ENCODE measurements at regions not wholly inside any gene's neighbourhood (a gene's known extent, or its start where the extent isn't known, plus 50 kb on each side); places are given as distances from the start of the nearest gene placed in this dataset.
A peak's percentile ranks its signal among the peaks of the same experiment; 100 is the strongest.
"Not testable (repeated sequence)": the region's sequence is repeated elsewhere in the genome, so short reads cannot be mapped to it uniquely, and the experiment has no call there.

DNA sequence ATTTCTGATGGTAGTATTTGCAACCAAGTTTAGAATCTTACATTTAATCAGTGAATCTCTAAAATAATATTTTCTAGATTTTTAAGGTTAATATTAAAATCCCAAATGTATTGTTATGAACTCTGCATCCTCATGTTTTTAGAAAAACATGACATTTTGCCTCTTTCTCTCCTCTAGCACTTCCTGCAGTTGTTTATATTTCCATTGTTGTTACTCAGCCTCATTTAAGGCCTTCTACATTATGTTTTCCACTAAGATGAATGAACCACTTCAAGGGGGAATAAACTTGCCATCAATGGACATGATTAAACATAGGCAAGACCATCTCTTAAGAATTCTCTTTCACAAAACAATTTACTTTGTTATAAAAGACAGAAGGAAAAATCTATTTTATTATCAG, 333.5 kb upstream of the IRAK1BP1 start:
- DNase-seq, result no peak
- Histone ChIP-seq H3F3A (ENCODE audit: insufficient read depth) (no peaks in the 10 kb centered on the region), H3K4me1 (ENCODE audit: insufficient read depth) (peaks cover 9% of the 10 kb centered on the region; the same call in 1 of the 2 replicates), H3K4me2 (ENCODE audit: unreplicated experiment) (no peak overlapping the region), H3K9me3 (ENCODE audit: low read depth) (no peaks in the 10 kb centered on the region), H3K79me2 (ENCODE audit: insufficient read depth) (no peaks in the 10 kb centered on the region), H4K20me1 (ENCODE audit: insufficient read depth) (no peaks in the 10 kb centered on the region), H2AFZ (no peak overlapping the region), H3K27ac (no peak overlapping the region), H3K9ac (no peak overlapping the region), H3K27me3 (replicated peaks; ENCODE audit: insufficient read depth) (no peaks in the 10 kb centered on the region), H3K9me2 (ENCODE audit: insufficient read depth) (no peaks in the 10 kb centered on the region), H3K36me3 (ENCODE audit: low read depth) (no peaks in the 10 kb centered on the region), H3K4me3 (no peak overlapping the region)
- TF ChIP-seq EZH2 (IDR thresholded peaks at IDR 0.05; ENCODE audit: insufficient read depth, poor library complexity, severe bottlenecking) (no peak), EZH2phosphoT487 (IDR thresholded peaks at IDR 0.05; ENCODE audit: insufficient read depth, low read depth) (no peak)
- in situ Hi-C loops (cut with MboI), result no loop called here

- WGBS, 2 experiments (ENCODE audit: low coverage in 1 of 2, low lambda C conversion rate in 2 of 2, missing lambda C conversion rate in 2 of 2), result 38 to 44% methylated on average over 2 of the region's 2 CpGs
- H3K27ac ChIP-seq, result no peak overlapping the region
- no peaks in the 10 kb centered on the region for H3F3A ChIP-seq (ENCODE audit: insufficient read depth)
- no peaks in the 10 kb centered on the region for H4K20me1 ChIP-seq (ENCODE audit: insufficient read depth)
- no peak overlapping the region for H2AFZ ChIP-seq
- H3K79me2 ChIP-seq (ENCODE audit: insufficient read depth), result no peaks in the 10 kb centered on the region
- no peak overlapping the region for H3K4me2 ChIP-seq (ENCODE audit: unreplicated experiment)
- no peaks in the 10 kb centered on the region for H3K36me3 ChIP-seq (ENCODE audit: low read depth)
- no peaks in the 10 kb centered on the region for H3K27me3 ChIP-seq (replicated peaks; ENCODE audit: insufficient read depth)
- no peaks in the 10 kb centered on the region for H3K9me3 ChIP-seq (ENCODE audit: low read depth)
- TF ChIP-seq EZH2phosphoT487 (IDR thresholded peaks at IDR 0.05; ENCODE audit: insufficient read depth, low read depth), result no peak
- TF ChIP-seq EZH2 (IDR thresholded peaks at IDR 0.05; ENCODE audit: insufficient read depth, poor library complexity, severe bottlenecking), result no peak
- no peak overlapping the region for H3K9ac ChIP-seq
- H3K4me3 ChIP-seq, result no peak overlapping the region
- DNase-seq, result peak; percentile 45
- no peaks in the 10 kb centered on the region for H3K9me2 ChIP-seq (ENCODE audit: insufficient read depth)
- in situ Hi-C loops (cut with MboI), result no loop called here
- H3K4me1 ChIP-seq (ENCODE audit: insufficient read depth), result peaks cover 9% of the 10 kb centered on the region; the same call in 1 of the 2 replicates
These were observed 329.3 kb upstream of the IRAK1BP1 start for GRCh38 chr6:78538002-78538401.

GRCh38 chr6:78547636-78548035, 319.7 kb upstream of the IRAK1BP1 start:
- H3K4me1 ChIP-seq (ENCODE audit: insufficient read depth); H4K20me1 ChIP-seq (ENCODE audit: insufficient read depth); H3K9me2 ChIP-seq (ENCODE audit: insufficient read depth); DNase-seq; H3K27ac ChIP-seq; H3F3A ChIP-seq (ENCODE audit: insufficient read depth); H3K9ac ChIP-seq; H3K79me2 ChIP-seq (ENCODE audit: insufficient read depth); H3K9me3 ChIP-seq (ENCODE audit: low read depth); H3K4me2 ChIP-seq (ENCODE audit: unreplicated experiment); H2AFZ ChIP-seq; H3K4me3 ChIP-seq; H3K27me3 ChIP-seq (replicated peaks; ENCODE audit: insufficient read depth); in situ Hi-C loops (cut with MboI); H3K36me3 ChIP-seq (ENCODE audit: low read depth): not testable (repeated sequence)
- 37 to 59% methylated on average over 3 of the region's 3 CpGs for WGBS, 2 experiments (ENCODE audit: low coverage in 1 of 2, low lambda C conversion rate in 2 of 2, missing lambda C conversion rate in 2 of 2)

DNA sequence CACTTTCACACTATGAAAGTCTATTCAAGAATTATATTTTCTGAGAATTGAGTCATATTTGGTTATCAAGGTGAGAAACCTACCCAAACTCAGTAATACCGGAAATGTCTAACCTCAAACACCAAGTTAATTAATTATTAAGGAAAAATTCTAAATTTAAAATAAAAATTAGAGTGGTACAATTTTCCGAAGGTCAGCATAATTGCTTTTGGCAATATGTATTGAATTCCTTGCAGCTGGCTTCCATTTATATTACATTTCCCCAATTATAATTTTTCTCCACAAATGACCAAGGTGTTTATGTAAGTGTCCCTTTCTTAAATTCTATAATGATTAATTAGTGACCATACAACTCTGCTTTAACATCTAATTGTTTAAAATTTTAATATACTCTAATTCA, 316.0 kb upstream of the IRAK1BP1 start:
- Histone ChIP-seq H3K4me2 (ENCODE audit: unreplicated experiment) (no peak overlapping the region), H3K4me1 (ENCODE audit: insufficient read depth) (no peaks in the 10 kb centered on the region), H3K9me3 (ENCODE audit: low read depth) (no peaks in the 10 kb centered on the region), H3F3A (ENCODE audit: insufficient read depth) (no peaks in the 10 kb centered on the region), H3K79me2 (ENCODE audit: insufficient read depth) (no peaks in the 10 kb centered on the region), H2AFZ (no peak overlapping the region), H3K36me3 (ENCODE audit: low read depth) (no peaks in the 10 kb centered on the region), H3K9ac (no peak overlapping the region), H3K9me2 (ENCODE audit: insufficient read depth) (no peaks in the 10 kb centered on the region), H4K20me1 (ENCODE audit: insufficient read depth) (no peaks in the 10 kb centered on the region), H3K27me3 (replicated peaks; ENCODE audit: insufficient read depth) (no peaks in the 10 kb centered on the region), H3K4me3 (no peak overlapping the region), H3K27ac (no peak overlapping the region)
- TF ChIP-seq EZH2phosphoT487 (IDR thresholded peaks at IDR 0.05; ENCODE audit: insufficient read depth, low read depth) (no peak), EZH2 (IDR thresholded peaks at IDR 0.05; ENCODE audit: insufficient read depth, poor library complexity, severe bottlenecking) (no peak)
- in situ Hi-C loops (cut with MboI), result no loop called here
- DNase-seq, result no peak
- WGBS, 2 experiments (ENCODE audit: low coverage in 1 of 2, low lambda C conversion rate in 2 of 2, missing lambda C conversion rate in 2 of 2), result 45 to 46% methylated on average over 2 of the region's 2 CpGs

- Histone ChIP-seq H3K4me3 (no peak overlapping the region), H3F3A (ENCODE audit: insufficient read depth) (no peaks in the 10 kb centered on the region), H3K4me2 (ENCODE audit: unreplicated experiment) (no peak overlapping the region), H3K27me3 (replicated peaks; ENCODE audit: insufficient read depth) (no peaks in the 10 kb centered on the region), H3K9me2 (ENCODE audit: insufficient read depth) (no peaks in the 10 kb centered on the region), H4K20me1 (ENCODE audit: insufficient read depth) (no peaks in the 10 kb centered on the region), H3K79me2 (ENCODE audit: insufficient read depth) (no peaks in the 10 kb centered on the region), H3K9me3 (ENCODE audit: low read depth) (no peaks in the 10 kb centered on the region), H2AFZ (no peak overlapping the region), H3K36me3 (ENCODE audit: low read depth) (no peaks in the 10 kb centered on the region), H3K4me1 (ENCODE audit: insufficient read depth) (no peaks in the 10 kb centered on the region), H3K27ac (no peak overlapping the region), H3K9ac (no peak overlapping the region)
- TF ChIP-seq EZH2 (IDR thresholded peaks at IDR 0.05; ENCODE audit: insufficient read depth, poor library complexity, severe bottlenecking) (no peak), EZH2phosphoT487 (IDR thresholded peaks at IDR 0.05; ENCODE audit: insufficient read depth, low read depth) (no peak)
- 66 to 72% methylated on average over 3 of the region's 3 CpGs for WGBS, 2 experiments (ENCODE audit: low coverage in 1 of 2, low lambda C conversion rate in 2 of 2, missing lambda C conversion rate in 2 of 2)
- DNase-seq, result no peak
- in situ Hi-C loops (cut with MboI), result no loop called here
These were observed 314.9 kb upstream of the IRAK1BP1 start for GRCh38 chr6:78552435-78552834.
